Esophagus squamous epithelium (tissue), 5 donors: ENCODE measurements at regions not wholly inside any gene's neighbourhood (a gene's known extent, or its start where the extent isn't known, plus 50 kb on each side); places are given as distances from the start of the nearest gene placed in this dataset.

Source experiments
- DNase-seq: peaks from one replicate; lab custom pipeline; 2025; lab: John Stamatoyannopoulos, UW
- H3K27ac ChIP-seq, 4 donors: fragments of 200-600 bp; sonication (generic); one replicate each; pipeline ENCODE4 v1.5.1; 2016 to 2019; ENCODE audit warnings: mild to moderate bottlenecking in 1 of 4
- H3K27me3 ChIP-seq, 4 donors: fragments of 200-600 bp; sonication (generic); 1 replicate in 3 of 4; 2 replicates in 1 of 4; pipeline versions ENCODE4 v1.5.1 to v1.6.0; 2017 to 2021; ENCODE audit warnings: antibody characterized with exemption in 1 of 4
- H3K36me3 ChIP-seq, 3 donors: fragments of 200-600 bp; sonication (generic); one replicate each; pipeline ENCODE4 v1.5.1; 2016 to 2019
- H3K4me1 ChIP-seq, 3 donors: fragments of 200-600 bp; sonication (generic); one replicate each; pipeline ENCODE4 v1.5.1; 2017 to 2019
- H3K4me3 ChIP-seq, 4 donors: fragments of 200-600 bp; sonication (generic); 1 replicate in 3 of 4; 2 replicates in 1 of 4; pipeline ENCODE4 v1.5.1; 2016 to 2019; ENCODE audit warnings: mild to moderate bottlenecking in 2 of 4, moderate library complexity in 1 of 4
- H3K9me3 ChIP-seq, 3 donors: fragments of 200-600 bp; sonication (generic); one replicate each; pipeline ENCODE4 v1.5.1; 2016 to 2019
- POLR2A ChIP-seq, 4 donors: fragments of 450-650 bp; IDR thresholded peaks; one replicate each; pipeline ENCODE4 v1.6.1; 2017; ENCODE audit warnings: antibody characterized with exemption in 4 of 4, mild to moderate bottlenecking in 4 of 4, moderate library complexity in 3 of 4
- WGBS, 2 donors: methylation state at CpG; one replicate each; pipeline ENCODE4 v1.1.5; 2018; 5-methylcytosine and 5-hydroxymethylcytosine counted together
- intact Hi-C: fragments of 100-400 bp; cut with DNase I; formaldehyde crosslinking; loops from one replicate; pipeline ENCODE4 v1.15.0; 2022
- TF ChIP-seq, protein P1 (sequence below), 6 experiments: fragments of 450-650 bp in 4 of 6; fragments of 200-600 bp in 2 of 6; sonication (generic) in 2 of 6; IDR thresholded peaks; one replicate each; pipeline ENCODE4 v1.5.1; 2016 to 2019; ENCODE audit warnings: antibody characterized with exemption in 6 of 6, mild to moderate bottlenecking in 4 of 6, moderate library complexity in 4 of 6
- donor health status: DM: yes; HTN: yes; CAD: no.

DNA sequence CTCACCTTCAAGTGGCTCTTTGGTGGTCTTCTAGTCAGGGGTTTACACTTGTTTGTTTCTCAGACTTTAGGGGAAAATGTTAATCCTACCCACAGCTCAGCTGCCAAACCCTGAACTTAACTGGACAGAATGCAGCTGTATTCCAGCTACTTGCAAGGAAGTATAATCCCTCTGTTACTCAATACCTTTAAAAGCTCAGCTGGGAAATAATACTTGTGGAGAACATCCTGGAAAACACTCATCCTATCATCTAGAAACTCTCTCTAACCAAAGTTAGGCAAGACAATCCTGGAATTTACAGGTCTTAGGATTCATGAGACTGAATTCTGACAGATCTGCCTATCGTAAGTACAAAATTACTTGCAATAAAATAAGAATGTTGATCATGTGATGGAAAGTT is 404.1 kb downstream of the ADAMTS20 start:
- TF ChIP-seq, protein P1, sequence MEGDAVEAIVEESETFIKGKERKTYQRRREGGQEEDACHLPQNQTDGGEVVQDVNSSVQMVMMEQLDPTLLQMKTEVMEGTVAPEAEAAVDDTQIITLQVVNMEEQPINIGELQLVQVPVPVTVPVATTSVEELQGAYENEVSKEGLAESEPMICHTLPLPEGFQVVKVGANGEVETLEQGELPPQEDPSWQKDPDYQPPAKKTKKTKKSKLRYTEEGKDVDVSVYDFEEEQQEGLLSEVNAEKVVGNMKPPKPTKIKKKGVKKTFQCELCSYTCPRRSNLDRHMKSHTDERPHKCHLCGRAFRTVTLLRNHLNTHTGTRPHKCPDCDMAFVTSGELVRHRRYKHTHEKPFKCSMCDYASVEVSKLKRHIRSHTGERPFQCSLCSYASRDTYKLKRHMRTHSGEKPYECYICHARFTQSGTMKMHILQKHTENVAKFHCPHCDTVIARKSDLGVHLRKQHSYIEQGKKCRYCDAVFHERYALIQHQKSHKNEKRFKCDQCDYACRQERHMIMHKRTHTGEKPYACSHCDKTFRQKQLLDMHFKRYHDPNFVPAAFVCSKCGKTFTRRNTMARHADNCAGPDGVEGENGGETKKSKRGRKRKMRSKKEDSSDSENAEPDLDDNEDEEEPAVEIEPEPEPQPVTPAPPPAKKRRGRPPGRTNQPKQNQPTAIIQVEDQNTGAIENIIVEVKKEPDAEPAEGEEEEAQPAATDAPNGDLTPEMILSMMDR (IDR thresholded peaks at IDR 0.05): no peak
- DNase-seq: no peak
- Histone ChIP-seq H3K9me3 (no peaks in the 10 kb centered on the region), H3K4me3 (no peak overlapping the region), H3K27me3 (no peaks in the 10 kb centered on the region), H3K27ac (no peak overlapping the region), H3K36me3 (no peaks in the 10 kb centered on the region), H3K4me1 (peaks cover 0 to 9% (median 0%) of the 10 kb centered on the region in 3 donors)
- 83 to 86% methylated on average over 1 of the region's 1 CpG for WGBS, 2 donors
- intact Hi-C loops: no loop called here

DNA sequence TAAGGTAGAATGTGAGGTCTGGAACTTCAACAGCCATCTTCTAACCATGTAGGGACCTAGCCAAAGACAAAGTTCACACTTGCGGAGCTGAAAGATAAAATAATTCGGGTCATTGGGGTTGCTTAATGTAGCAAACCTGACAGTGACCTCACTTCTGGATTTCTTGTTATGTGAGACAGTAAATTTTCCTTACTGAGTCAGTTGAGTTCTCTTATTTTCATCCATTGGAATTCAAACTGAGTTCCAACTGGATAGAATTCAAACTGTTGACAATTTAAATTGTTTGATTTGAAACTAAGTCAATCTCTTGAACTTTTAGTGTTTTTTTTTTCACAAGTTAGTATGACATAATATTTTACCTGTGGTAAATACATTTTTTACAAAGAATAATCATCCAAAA is 406.5 kb downstream of the ADAMTS20 start:
- WGBS, 2 donors: 60 to 81% methylated on average over 2 of the region's 2 CpGs

DNA sequence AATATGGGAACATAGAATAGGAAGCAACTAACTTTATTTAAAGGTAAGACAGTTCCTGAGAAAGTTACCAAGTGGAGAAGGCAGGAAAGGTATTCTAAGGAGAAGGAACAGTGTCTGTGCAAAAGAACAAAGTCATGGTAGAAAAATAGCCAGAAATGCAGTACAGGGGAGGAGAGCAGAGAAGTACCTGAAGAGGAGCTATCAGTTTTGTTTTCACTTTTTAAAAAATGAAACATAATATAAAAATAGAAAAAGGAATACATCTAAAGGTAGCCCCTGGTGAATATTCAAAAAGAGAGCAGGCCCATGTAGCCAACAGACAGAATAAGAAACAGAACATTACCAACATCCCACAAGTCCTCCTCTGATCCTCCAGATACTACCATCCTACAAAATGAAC is 408.7 kb downstream of the ADAMTS20 start:
- Histone ChIP-seq H3K27me3 (no peaks in the 10 kb centered on the region), H3K27ac (no peak overlapping the region), H3K36me3 (no peaks in the 10 kb centered on the region), H3K4me1 (no peaks in the 10 kb centered on the region), H3K9me3 (peaks cover 0 to 3% (median 0%) of the 10 kb centered on the region in 3 donors), H3K4me3 (no peak overlapping the region)
- intact Hi-C loops: no loop called here
- no peak for DNase-seq
- TF ChIP-seq POLR2A (IDR thresholded peaks at IDR 0.05): no peak
- TF ChIP-seq, protein P1 (IDR thresholded peaks at IDR 0.05): no peak

More for the DNA sequence above, 406.5 kb downstream of the ADAMTS20 start:
- intact Hi-C loops: no loop called here
- no peaks in the 10 kb centered on the region for H3K36me3 ChIP-seq
- no peaks in the 10 kb centered on the region for H3K27me3 ChIP-seq
- TF ChIP-seq, protein P1 (IDR thresholded peaks at IDR 0.05): no peak
- TF ChIP-seq POLR2A (IDR thresholded peaks at IDR 0.05): no peak
- no peak overlapping the region for H3K27ac ChIP-seq
- H3K4me3 ChIP-seq: no peak overlapping the region
- no peaks in the 10 kb centered on the region for H3K9me3 ChIP-seq
- DNase-seq: no peak
- peaks cover 0 to 9% (median 0%) of the 10 kb centered on the region in 3 donors for H3K4me1 ChIP-seq

DNA sequence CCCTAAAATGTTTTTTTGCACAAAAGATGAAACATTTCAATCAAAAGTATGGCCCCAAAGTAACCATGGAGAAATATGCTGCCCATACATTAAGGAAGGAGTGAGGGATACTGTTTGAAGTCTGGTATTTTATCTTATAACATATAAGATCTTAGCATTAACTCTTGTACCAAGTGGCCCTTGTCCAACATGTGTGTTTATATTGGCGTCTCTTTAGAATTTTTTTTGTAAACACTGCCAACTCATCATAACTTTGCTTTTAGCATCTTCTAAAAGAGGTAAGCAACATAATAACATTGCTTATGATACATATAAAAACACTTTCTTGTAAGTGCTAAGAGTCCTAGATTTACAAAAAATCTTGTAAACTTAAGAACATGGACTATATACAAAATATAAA is 419.7 kb downstream of the ADAMTS20 start:
- H3K4me3 ChIP-seq: no peak overlapping the region
- DNase-seq: no peak
- intact Hi-C loops: no loop called here
- no peaks in the 10 kb centered on the region for H3K36me3 ChIP-seq
- 6 to 36% methylated on average over 1 of the region's 1 CpG for WGBS, 2 donors
- no peaks in the 10 kb centered on the region for H3K27me3 ChIP-seq
- H3K4me1 ChIP-seq: no peaks in the 10 kb centered on the region
- H3K9me3 ChIP-seq: no peaks in the 10 kb centered on the region
- no peak for TF ChIP-seq POLR2A (IDR thresholded peaks at IDR 0.05)
- no peak overlapping the region for H3K27ac ChIP-seq

DNA sequence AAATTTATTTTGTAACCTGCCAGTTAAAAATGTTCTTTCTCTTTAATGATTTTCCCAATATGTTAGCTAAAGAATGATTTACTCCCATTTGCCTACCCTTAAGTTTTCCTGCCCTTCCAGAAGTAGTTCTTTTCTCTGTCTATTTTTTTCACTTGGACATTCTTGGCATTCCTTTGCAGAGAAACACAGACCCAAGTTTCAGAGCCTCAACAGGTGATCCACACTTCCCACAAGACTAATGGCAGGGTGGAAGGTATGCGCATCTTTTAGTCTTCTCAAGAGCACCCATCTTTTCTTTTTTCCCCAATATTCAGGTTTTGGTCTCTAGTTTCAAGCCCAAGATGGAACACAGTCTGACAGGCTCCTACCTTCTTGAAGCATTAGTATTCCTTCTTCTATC is 420.7 kb downstream of the ADAMTS20 start:
- no peak for DNase-seq
- no peaks in the 10 kb centered on the region for H3K4me1 ChIP-seq
- intact Hi-C loops: no loop called here
- H3K36me3 ChIP-seq: no peaks in the 10 kb centered on the region
- H3K27ac ChIP-seq: no peak overlapping the region
- TF ChIP-seq, protein P1 (IDR thresholded peaks at IDR 0.05): no peak
- TF ChIP-seq POLR2A (IDR thresholded peaks at IDR 0.05): no peak
- no peaks in the 10 kb centered on the region for H3K27me3 ChIP-seq
- no peaks in the 10 kb centered on the region for H3K9me3 ChIP-seq
- 88 to 95% methylated on average over 1 of the region's 1 CpG for WGBS, 2 donors
- no peak overlapping the region for H3K4me3 ChIP-seq

DNA sequence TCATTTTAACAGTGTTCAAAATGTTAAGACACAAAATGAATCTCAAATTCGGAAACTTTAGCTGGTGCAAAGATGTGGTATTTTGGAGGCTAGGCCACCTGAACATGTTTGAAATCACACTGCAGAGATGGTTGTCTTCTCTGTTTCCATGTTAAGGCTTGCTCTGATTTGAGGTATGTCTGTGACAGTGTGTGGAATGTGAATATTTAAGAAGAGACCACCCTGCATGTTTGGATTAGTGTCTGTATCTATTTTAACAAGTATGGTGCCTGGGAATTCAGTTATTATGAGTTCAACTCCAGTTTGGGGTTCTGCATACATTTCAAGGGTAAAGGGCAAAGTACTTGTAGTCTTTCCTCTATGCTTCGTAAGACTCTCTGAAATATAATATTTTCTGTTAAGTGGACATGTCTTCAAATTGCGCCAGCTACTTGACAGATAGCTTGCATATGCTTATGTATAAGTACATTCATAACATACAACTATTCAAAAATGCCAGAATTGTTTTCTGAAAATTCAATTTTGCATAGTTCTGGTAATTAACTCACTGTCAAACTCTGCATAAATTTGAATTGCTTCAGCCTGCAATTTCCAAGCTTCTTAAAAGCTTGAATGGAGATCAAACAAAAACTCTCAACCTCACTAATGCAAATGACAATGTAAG is 424.0 kb downstream of the ADAMTS20 start:
- 88 to 93% methylated on average over 3 of the region's 3 CpGs for WGBS, 2 donors
- TF ChIP-seq, protein P1 (IDR thresholded peaks at IDR 0.05): no peak
- TF ChIP-seq POLR2A (IDR thresholded peaks at IDR 0.05): no peak
- intact Hi-C loops: no loop called here
- DNase-seq: no peak
- no peaks in the 10 kb centered on the region for H3K27me3 ChIP-seq
- no peak overlapping the region for H3K27ac ChIP-seq
- no peak overlapping the region for H3K4me3 ChIP-seq
- no peaks in the 10 kb centered on the region for H3K9me3 ChIP-seq
- no peaks in the 10 kb centered on the region for H3K36me3 ChIP-seq
- H3K4me1 ChIP-seq: no peaks in the 10 kb centered on the region
